Fibroblast of lung (primary cell): ENCODE measurements at regions not wholly inside any gene's neighbourhood (a gene's known extent, or its start where the extent isn't known, plus 50 kb on each side); places are given as distances from the start of the nearest gene placed in this dataset.

Experiments
- EZH2 ChIP-seq: IDR thresholded peaks from 2 replicates; pipeline ENCODE4 v1.5.1; 2012; ENCODE audit warnings: low read length, control low read depth, mild to moderate bottlenecking; ENCODE audit errors: missing control alignments
- TF ChIP-seq, protein P1 (sequence below), 2 donors: IDR thresholded peaks in 1 of 2; conservative IDR thresholded peaks in 1 of 2; 1 replicate in 1 of 2; 2 replicates in 1 of 2; pipeline ENCODE4 v1.5.1; 2011 to 2012; ENCODE audit warnings: low read length in 2 of 2, control low read depth in 1 of 2, inconsistent platforms in 1 of 2, low read depth in 1 of 2, mild to moderate bottlenecking in 1 of 2

DNA sequence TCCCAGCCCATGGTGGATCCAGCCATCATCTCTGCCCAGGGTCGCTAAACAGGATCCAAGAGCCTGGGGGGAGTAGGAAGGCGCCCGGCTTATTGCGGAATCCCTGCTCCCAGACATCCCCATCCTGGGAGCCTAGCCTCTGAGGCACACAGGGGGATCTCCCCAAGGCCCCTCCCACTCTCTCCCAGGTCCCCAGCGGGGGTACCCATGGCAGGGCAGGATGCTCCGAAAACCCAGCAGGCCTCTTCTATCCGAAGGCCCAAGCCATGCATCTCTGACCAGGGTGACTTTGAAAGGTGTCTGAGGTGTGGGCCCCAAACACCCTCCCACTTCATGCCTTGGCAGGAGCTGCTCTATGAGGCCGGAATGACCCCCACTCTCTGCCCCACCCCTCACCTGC, 81.7 kb upstream of the RUFY1 start:
- TF ChIP-seq, protein P1, sequence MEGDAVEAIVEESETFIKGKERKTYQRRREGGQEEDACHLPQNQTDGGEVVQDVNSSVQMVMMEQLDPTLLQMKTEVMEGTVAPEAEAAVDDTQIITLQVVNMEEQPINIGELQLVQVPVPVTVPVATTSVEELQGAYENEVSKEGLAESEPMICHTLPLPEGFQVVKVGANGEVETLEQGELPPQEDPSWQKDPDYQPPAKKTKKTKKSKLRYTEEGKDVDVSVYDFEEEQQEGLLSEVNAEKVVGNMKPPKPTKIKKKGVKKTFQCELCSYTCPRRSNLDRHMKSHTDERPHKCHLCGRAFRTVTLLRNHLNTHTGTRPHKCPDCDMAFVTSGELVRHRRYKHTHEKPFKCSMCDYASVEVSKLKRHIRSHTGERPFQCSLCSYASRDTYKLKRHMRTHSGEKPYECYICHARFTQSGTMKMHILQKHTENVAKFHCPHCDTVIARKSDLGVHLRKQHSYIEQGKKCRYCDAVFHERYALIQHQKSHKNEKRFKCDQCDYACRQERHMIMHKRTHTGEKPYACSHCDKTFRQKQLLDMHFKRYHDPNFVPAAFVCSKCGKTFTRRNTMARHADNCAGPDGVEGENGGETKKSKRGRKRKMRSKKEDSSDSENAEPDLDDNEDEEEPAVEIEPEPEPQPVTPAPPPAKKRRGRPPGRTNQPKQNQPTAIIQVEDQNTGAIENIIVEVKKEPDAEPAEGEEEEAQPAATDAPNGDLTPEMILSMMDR (conservative IDR thresholded peaks at IDR 0.05 in 1 of 2, IDR thresholded peaks at IDR 0.05 in 1 of 2; ENCODE audit: low read depth in 1 of 2, low read length in 2 of 2), result no peak
- no peak for TF ChIP-seq EZH2
